NOMO-1 (cell line): ENCODE measurements at regions not wholly inside any gene's neighbourhood (a gene's known extent, or its start where the extent isn't known, plus 50 kb on each side); places are given as distances from the start of the nearest gene placed in this dataset.
A peak's percentile ranks its signal among the peaks of the same experiment; 100 is the strongest.
"Not testable (repeated sequence)": the region's sequence is repeated elsewhere in the genome, so short reads cannot be mapped to it uniquely, and the experiment has no call there.

Experiments used
- DNase-seq, 2 experiments: peaks; one replicate each; lab custom pipeline; 2025; ENCODE audit not compliant: unreplicated experiment in 2 of 2; lab: John Stamatoyannopoulos, UW

DNA sequence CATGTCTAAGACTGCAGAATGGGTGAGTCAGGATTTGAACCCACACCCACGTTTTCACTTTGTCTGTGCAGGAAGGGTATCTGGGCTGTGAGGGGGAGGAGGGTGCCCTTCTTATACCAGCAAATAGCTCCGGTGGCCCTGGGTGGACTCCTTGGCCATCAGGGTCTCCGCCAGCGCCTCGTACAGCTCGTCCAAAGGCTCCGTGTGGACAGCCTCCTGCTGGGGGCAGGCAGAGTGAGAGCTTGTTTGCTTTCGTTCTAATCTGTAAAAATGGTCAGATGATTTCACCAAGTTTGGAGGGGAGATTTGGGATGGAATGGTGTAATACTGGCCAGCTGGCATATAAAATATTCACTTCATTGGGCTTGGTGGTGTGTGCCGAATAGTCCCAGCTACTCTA is 111.7 kb upstream of the CCZ1B start:
- DNase-seq = not testable (repeated sequence)

GRCh38 chr7:6938284-6938683 is 112.2 kb upstream of the CCZ1B start:
- not testable (repeated sequence) for DNase-seq

DNA sequence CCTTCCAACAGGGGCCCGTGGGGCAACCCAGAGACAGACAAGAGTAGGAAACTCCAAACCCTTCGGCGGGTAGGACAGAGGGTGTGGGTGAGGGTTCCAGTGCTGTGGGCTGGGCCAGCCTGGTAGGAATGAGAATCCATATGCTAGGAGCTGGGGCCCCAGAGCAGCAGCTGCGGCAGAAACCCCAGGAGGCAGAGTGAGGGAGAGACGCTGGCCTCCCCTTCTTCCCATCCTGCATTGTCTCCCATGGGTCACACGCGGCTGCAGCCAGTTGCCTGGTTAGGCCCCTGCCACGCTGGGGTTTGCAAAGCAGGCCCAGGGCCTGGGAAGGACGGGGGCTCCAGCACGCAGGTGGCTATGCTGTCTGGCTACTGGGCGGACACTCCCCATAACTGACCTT is 113.1 kb upstream of the CCZ1B start:
- DNase-seq = not testable (repeated sequence)

- not testable (repeated sequence) for DNase-seq
These were observed 113.8 kb upstream of the CCZ1B start for GRCh38 chr7:6939896-6940295.

- DNase-seq = not testable (repeated sequence)
These were observed 120.8 kb upstream of the CCZ1B start for GRCh38 chr7:6946873-6947272.

GRCh38 chr7:6950231-6950630 is 124.2 kb upstream of the CCZ1B start:
- DNase-seq = not testable (repeated sequence)

GRCh38 chr7:6951553-6951952 is 125.5 kb upstream of the CCZ1B start:
- DNase-seq = not testable (repeated sequence)

- DNase-seq = not testable (repeated sequence)
These were observed 127.2 kb upstream of the CCZ1B start for GRCh38 chr7:6953138-6953797.

DNA sequence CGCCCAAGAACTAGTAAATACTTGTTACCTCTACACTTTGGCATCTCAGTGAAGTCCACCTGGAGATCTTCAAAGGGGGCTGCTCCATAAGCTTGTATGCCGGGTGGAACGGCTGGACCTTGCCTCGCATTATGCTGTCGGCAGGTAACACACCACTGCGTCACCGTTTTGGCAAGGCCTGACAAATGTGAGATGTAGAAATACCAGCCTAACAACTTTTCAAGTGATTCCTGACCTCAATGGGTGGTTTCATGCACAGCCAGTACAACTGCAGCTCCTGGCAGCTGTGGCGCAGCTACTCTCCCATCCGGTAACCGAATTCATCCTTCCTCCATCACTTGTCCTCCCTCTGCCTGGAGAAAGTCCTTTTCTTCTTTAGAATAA is 127.7 kb upstream of the CCZ1B start:
- DNase-seq = not testable (repeated sequence)

GRCh38 chr7:6955385-6955784 is 129.3 kb upstream of the CCZ1B start:
- not testable (repeated sequence) for DNase-seq

DNA sequence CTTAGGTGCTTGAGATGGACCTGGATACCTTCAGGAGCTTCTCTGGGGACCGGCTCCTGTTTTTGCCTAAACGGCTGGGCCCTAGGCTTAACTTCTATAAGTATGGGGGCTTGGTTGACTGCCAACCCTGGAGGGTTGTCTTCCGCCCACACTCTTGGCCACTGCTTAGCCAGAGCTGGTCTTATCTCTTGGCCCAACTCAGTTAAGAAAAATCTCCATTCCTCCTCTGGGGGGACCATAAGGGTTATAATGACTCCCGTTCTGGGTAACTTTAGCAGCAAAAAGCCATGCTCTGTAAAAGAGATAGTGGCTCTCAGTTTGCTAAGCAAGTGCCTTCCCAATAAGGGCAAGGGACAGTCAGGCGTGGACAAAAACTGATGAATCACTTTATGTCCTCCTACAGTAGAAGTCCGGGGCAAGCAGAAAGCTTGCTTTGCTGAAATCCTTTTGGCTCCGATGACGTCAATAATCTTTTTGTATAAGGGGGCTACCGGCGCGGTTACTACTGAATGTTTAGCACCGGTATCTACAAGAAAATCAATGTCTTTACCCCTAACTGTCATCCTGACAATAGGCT is 130.0 kb upstream of the CCZ1B start:
- DNase-seq = not testable (repeated sequence)

- DNase-seq = not testable (repeated sequence)
These were observed 132.3 kb upstream of the CCZ1B start for GRCh38 chr7:6958371-6958770.

DNA sequence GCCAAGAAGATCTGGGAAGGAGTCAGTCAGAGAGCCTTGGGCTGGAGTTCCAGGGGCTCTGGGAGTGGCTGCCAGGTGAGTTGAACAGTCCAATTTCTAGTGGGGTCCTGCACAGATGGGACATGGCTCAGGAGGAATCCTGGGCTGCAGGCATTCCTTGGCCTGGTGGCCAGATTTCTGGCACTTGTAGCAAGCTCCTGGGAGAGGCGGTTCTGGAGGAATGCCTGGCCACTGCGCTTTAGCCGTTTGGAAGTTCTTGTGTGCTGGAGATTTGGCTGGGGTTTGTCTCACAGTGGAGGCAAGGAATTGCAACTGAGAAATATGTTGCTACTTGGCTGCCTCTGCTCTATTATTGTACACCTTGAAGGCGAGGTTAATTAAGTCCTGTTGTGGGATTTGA is 133.9 kb upstream of the CCZ1B start:
- DNase-seq = not testable (repeated sequence)

- not testable (repeated sequence) for DNase-seq
These were observed 136.8 kb upstream of the CCZ1B start for GRCh38 chr7:6962871-6963270.

- DNase-seq = peak in 1 of 2 experiments; percentile 11
These were observed 139.0 kb upstream of the CCZ1B start for GRCh38 chr7:6965051-6965450.

DNA sequence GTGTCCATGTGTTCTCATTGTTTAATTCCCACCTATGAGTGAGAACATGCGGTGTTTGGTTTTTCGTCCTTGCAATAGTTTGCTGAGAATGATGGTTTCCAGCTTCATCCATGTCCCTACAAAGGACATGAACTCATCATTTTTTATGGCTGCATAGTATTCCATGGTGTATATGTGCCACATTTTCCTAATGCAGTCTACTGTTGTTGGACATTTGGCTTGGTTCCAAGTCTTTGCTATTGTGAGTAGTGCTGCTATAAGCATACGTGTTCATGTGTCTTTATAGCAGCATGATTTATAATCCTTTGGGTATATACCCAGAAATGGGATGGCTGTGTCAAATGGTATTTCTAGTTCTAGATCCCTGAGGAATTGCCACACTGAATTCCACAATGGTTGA is 144.1 kb upstream of the CCZ1B start:
- DNase-seq = not testable (repeated sequence)

DNA sequence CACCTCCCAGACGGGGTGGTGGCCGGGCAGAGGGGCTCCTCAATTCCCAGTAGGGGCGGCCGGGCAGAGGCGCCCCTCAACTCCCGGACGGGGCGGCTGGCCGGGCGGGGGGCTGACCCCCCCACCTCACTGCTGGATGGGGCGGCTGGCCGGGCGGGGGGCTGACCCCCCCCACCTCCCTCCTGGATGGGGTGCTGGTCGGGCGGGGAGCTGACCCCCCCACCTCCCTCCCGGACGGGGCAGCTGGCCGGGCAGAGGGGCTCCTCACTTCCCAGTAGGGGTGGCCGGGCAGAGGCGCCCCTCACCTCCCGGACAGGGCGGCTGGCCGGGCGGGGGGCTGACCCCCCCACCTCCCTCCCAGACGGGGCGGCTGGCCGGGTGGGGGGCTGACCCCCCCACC is 148.8 kb upstream of the CCZ1B start:
- not testable (repeated sequence) for DNase-seq

GRCh38 chr7:6975346-6975745 is 149.3 kb upstream of the CCZ1B start:
- not testable (repeated sequence) for DNase-seq

GRCh38 chr7:6977368-6977767 is 151.3 kb upstream of the CCZ1B start:
- DNase-seq = not testable (repeated sequence)

GRCh38 chr7:6978326-6978725 is 152.3 kb upstream of the CCZ1B start:
- not testable (repeated sequence) for DNase-seq

DNA sequence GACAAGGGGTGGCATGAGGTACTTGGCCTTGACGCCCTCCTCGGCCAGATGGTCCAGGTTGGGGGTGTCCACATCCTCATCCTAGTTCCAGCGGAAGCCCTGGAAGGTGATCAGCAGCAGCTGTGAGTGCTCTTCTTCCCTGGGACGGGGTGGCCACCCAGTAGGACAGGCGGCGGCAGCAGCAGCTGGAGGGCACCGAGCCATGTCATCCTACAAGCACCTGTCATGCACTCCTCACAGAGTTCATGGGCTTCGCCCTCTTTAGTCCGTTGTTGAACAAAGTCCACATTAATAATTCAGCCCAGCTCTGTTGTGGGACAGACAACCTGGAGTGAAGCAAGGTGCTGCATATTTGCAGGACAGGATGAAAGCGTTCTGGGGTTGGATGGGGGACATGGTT is 153.4 kb upstream of the CCZ1B start:
- DNase-seq = not testable (repeated sequence)

GRCh38 chr7:6982375-6982774 is 156.3 kb upstream of the CCZ1B start:
- DNase-seq = not testable (repeated sequence)
